Mammary epithelial cell (primary cell): ENCODE measurements at regions not wholly inside any gene's neighbourhood (a gene's known extent, or its start where the extent isn't known, plus 50 kb on each side); places are given as distances from the start of the nearest gene placed in this dataset.

Source experiments
- EZH2 ChIP-seq: IDR thresholded peaks from 2 replicates; pipeline ENCODE4 v1.6.1; 2012; ENCODE audit warnings: low read length, inconsistent platforms, borderline replicate concordance
- TF ChIP-seq, protein P1 (sequence below), 2 donors: IDR thresholded peaks in 1 of 2; conservative IDR thresholded peaks in 1 of 2; 2 replicates each; pipeline ENCODE4 v1.5.1; 2011 to 2012; ENCODE audit warnings: inconsistent platforms in 2 of 2, low read length in 2 of 2, mild to moderate bottlenecking in 2 of 2, control low read depth in 1 of 2, low read depth in 1 of 2; ENCODE audit not compliant: insufficient read depth in 1 of 2; ENCODE audit errors: extremely low read depth in 1 of 2

DNA sequence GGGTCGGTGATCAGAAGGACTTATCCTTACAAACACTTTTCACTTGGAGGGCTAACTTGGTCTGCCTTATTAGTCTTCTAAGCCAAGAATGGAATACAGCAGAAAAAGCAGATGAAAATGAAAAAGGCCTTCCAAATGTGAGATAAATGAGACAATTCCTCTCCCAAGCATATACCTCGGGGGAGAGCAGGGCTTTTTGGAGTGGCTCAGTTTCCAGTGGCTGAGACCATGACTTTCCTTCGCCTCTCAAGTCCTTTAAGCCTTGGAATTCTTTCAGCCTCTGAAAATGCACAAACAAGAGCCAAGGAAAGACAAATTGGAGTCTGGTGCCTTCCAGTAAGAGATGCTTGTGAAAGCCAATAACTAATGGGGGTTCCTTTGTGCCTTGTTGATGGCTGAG lies 130.9 kb downstream of the DTWD1 start:
- TF ChIP-seq, protein P1, sequence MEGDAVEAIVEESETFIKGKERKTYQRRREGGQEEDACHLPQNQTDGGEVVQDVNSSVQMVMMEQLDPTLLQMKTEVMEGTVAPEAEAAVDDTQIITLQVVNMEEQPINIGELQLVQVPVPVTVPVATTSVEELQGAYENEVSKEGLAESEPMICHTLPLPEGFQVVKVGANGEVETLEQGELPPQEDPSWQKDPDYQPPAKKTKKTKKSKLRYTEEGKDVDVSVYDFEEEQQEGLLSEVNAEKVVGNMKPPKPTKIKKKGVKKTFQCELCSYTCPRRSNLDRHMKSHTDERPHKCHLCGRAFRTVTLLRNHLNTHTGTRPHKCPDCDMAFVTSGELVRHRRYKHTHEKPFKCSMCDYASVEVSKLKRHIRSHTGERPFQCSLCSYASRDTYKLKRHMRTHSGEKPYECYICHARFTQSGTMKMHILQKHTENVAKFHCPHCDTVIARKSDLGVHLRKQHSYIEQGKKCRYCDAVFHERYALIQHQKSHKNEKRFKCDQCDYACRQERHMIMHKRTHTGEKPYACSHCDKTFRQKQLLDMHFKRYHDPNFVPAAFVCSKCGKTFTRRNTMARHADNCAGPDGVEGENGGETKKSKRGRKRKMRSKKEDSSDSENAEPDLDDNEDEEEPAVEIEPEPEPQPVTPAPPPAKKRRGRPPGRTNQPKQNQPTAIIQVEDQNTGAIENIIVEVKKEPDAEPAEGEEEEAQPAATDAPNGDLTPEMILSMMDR (conservative IDR thresholded peaks at IDR 0.05 in 1 of 2, IDR thresholded peaks at IDR 0.05 in 1 of 2; ENCODE audit: extremely low read depth in 1 of 2, insufficient read depth in 1 of 2, low read depth in 1 of 2, low read length in 2 of 2), result no peak
- TF ChIP-seq EZH2, result no peak
